GM18505 (cell line): ENCODE measurements at regions not wholly inside any gene's neighbourhood (a gene's known extent, or its start where the extent isn't known, plus 50 kb on each side); places are given as distances from the start of the nearest gene placed in this dataset.
A peak's percentile ranks its signal among the peaks of the same experiment; 100 is the strongest.

Experiments used
- ATAC-seq: cut with Tn5 transposase; IDR thresholded peaks from one replicate; pipeline ENCODE4 v1.9.1; 2021; ENCODE audit not compliant: unreplicated experiment
- POLR2A ChIP-seq: IDR thresholded peaks from 4 replicates; pipeline ENCODE4 v1.6.1; 2011; ENCODE audit warnings: borderline replicate concordance; ENCODE audit not compliant: insufficient read depth, insufficient read length; ENCODE audit errors: extremely low read depth

GRCh38 chr6:125354649-125355048, 52.9 kb upstream of the HDDC2 start:
- ATAC-seq: no peak
- TF ChIP-seq POLR2A: no peak

- ATAC-seq: peak; percentile 39
- no peak for TF ChIP-seq POLR2A
These were observed 55.1 kb upstream of the HDDC2 start for GRCh38 chr6:125356884-125357283.

- peak; percentile 69 for ATAC-seq
- TF ChIP-seq POLR2A: no peak
These were observed 55.9 kb upstream of the HDDC2 start for GRCh38 chr6:125357515-125358256.

GRCh38 chr6:125358898-125359297, 57.1 kb upstream of the HDDC2 start:
- no peak for TF ChIP-seq POLR2A
- no peak for ATAC-seq

- TF ChIP-seq POLR2A: no peak
- ATAC-seq: no peak
These were observed 60.1 kb upstream of the HDDC2 start for GRCh38 chr6:125361868-125362267.

- no peak for TF ChIP-seq POLR2A
- ATAC-seq: no peak
These were observed 61.5 kb upstream of the HDDC2 start for GRCh38 chr6:125363039-125363823.

- ATAC-seq: no peak
- no peak for TF ChIP-seq POLR2A
These were observed 62.0 kb upstream of the HDDC2 start for GRCh38 chr6:125363824-125364165.

- ATAC-seq: no peak
- TF ChIP-seq POLR2A: no peak
These were observed 63.5 kb upstream of the HDDC2 start for GRCh38 chr6:125365230-125365629.

- TF ChIP-seq POLR2A: no peak
- ATAC-seq: no peak
These were observed 65.4 kb upstream of the HDDC2 start for GRCh38 chr6:125367036-125367782.

- ATAC-seq: no peak
- no peak for TF ChIP-seq POLR2A
These were observed 68.6 kb upstream of the HDDC2 start for GRCh38 chr6:125370343-125370742.

- TF ChIP-seq POLR2A: no peak
- no peak for ATAC-seq
These were observed 73.2 kb upstream of the HDDC2 start for GRCh38 chr6:125375013-125375412.

- ATAC-seq: no peak
These were observed 74.1 kb upstream of the HDDC2 start for GRCh38 chr6:125375821-125376220.

GRCh38 chr6:125377621-125378020, 75.9 kb upstream of the HDDC2 start:
- ATAC-seq: no peak
- no peak for TF ChIP-seq POLR2A

More at GRCh38 chr6:125375821-125376220, 74.1 kb upstream of the HDDC2 start:
- TF ChIP-seq POLR2A: no peak
